PC-9 (cell line): ENCODE measurements at regions not wholly inside any gene's neighbourhood (a gene's known extent, or its start where the extent isn't known, plus 50 kb on each side); places are given as distances from the start of the nearest gene placed in this dataset.

ENCODE experiments used
- BruUV-seq: library from RNA; stranded (reverse); fragments of 400-500 nt; replicated peaks from 2 replicates; lab custom pipeline; 2021; lab: Mats Ljungman, UMichigan
- CTCF ChIA-PET: fragments of 300-600 bp; sonication (Branson Sonifier 250); formaldehyde crosslinking; loops from one replicate; lab custom pipeline; 2022; ENCODE audit warnings: antibody characterized with exemption; lab: Charles Lee
- POLR2A ChIA-PET: fragments of 300-600 bp; sonication (Branson Sonifier 250); formaldehyde crosslinking; loops from one replicate; lab custom pipeline; 2022; ENCODE audit warnings: antibody characterized with exemption; ENCODE audit not compliant: unreplicated experiment; lab: Charles Lee
- DNase-seq, 2 experiments: peaks; one replicate each; pipeline versions ENCODE4 v3.0.0 to v3.0.0-alpha.2; 2015 to 2022; ENCODE audit warnings: mixed read lengths in 1 of 2
- H2AFZ ChIP-seq: fragments of 200-600 bp; sonication (generic); 2 replicates; pipeline ENCODE4 v1.8.1; 2017; ENCODE audit warnings: antibody characterized with exemption
- H3F3A ChIP-seq: fragments of 200-600 bp; sonication (generic); 2 replicates; pipeline ENCODE4 v1.8.1; 2017; ENCODE audit warnings: antibody characterized with exemption, mild to moderate bottlenecking, low read depth; ENCODE audit not compliant: insufficient read depth
- H3K27ac ChIP-seq: fragments of 200-600 bp; sonication (generic); 2 replicates; pipeline ENCODE4 v1.6.1; 2016; ENCODE audit warnings: mixed run types
- H3K27me3 ChIP-seq: fragments of 200-600 bp; sonication (generic); 2 replicates; pipeline ENCODE4 v1.6.1; 2016; ENCODE audit warnings: low read depth, mixed run types; ENCODE audit not compliant: insufficient read depth
- H3K36me3 ChIP-seq: fragments of 200-600 bp; sonication (generic); 2 replicates; pipeline ENCODE4 v1.6.1; 2016; ENCODE audit warnings: low read depth, mixed run types
- H3K4me1 ChIP-seq: fragments of 200-600 bp; sonication (generic); replicated peaks from 2 replicates; pipeline ENCODE4 v1.6.1; 2016; ENCODE audit warnings: mixed run types; ENCODE audit not compliant: insufficient read depth
- H3K4me2 ChIP-seq: fragments of 200-600 bp; sonication (generic); 2 replicates; pipeline ENCODE4 v1.6.1; 2017; ENCODE audit warnings: mixed run types
- H3K4me3 ChIP-seq: fragments of 200-600 bp; sonication (generic); 2 replicates; pipeline ENCODE4 v1.6.1; 2016; ENCODE audit warnings: mixed run types
- H3K79me2 ChIP-seq: fragments of 200-600 bp; sonication (generic); 2 replicates; pipeline ENCODE4 v1.6.1; 2017; ENCODE audit warnings: low read depth, mixed run types
- H3K9me2 ChIP-seq: fragments of 200-600 bp; sonication (generic); 2 replicates; pipeline ENCODE4 v1.8.1; 2017; ENCODE audit warnings: mild to moderate bottlenecking; ENCODE audit not compliant: insufficient read depth
- H3K9me3 ChIP-seq: fragments of 200-600 bp; sonication (generic); 2 replicates; pipeline ENCODE4 v1.8.1; 2016; ENCODE audit warnings: low read depth; ENCODE audit not compliant: insufficient read depth
- H4K20me1 ChIP-seq: fragments of 200-600 bp; sonication (generic); 2 replicates; pipeline ENCODE4 v1.8.1; 2017; ENCODE audit not compliant: insufficient read depth
- EZH2 ChIP-seq: fragments of 200-600 bp; sonication (generic); IDR thresholded peaks from 2 replicates; pipeline ENCODE4 v1.8.0; 2017; ENCODE audit warnings: antibody characterized with exemption, low read depth
- intact Hi-C: fragments of 100-400 bp; cut with micrococcal nuclease; formaldehyde crosslinking; loops from one replicate; pipeline ENCODE4 v1.10.0; 2022; ENCODE audit not compliant: unreplicated experiment
- TF ChIP-seq, protein P1 (sequence below): fragments of 200-600 bp; sonication (generic); conservative IDR thresholded peaks from 2 replicates; pipeline ENCODE4 v1.6.1; 2017; ENCODE audit warnings: mixed run types, antibody characterized with exemption, mild to moderate bottlenecking, moderate library complexity

DNA sequence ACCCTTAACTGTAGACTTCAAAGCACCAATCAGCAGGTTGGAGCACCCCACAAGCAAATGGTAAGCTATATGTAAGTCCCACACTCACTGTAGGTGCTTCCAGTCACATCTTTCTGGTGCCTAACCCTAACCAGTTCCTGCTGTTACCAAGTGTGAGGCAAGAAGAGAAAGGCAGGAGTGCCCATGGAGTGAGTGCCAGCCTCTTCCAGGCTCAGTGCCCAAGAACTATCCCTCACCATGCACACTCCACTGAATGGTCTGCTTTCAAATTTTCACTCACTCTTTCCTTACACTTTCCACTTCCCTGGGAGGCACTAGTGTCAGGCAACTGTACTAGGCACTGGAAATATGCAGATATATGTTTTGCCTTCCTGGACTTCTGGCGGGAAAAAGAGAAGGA lies 62.2 kb upstream of the ZDHHC17 start:
- Histone ChIP-seq H3K9me2 (0 out of 2 replicates have a peak, but pooled peaks cover 3% of the 10 kb centered on the region), H3K27ac (no peak overlapping the region), H3K79me2 (no peaks in the 10 kb centered on the region), H3K4me2 (no peak overlapping the region), H3K27me3 (no peaks in the 10 kb centered on the region), H4K20me1 (no peaks in the 10 kb centered on the region), H2AFZ (no peak overlapping the region), H3K9me3 (no peaks in the 10 kb centered on the region), H3K4me3 (no peak overlapping the region), H3F3A (no peaks in the 10 kb centered on the region), H3K36me3 (no peaks in the 10 kb centered on the region), H3K4me1 (no peaks in the 10 kb centered on the region)
- ChIA-PET POLR2A (interaction anchor here (0.7 kb wide), 1 partner anchor 51 kb away, joined by 4 read pairs; no protein-coding TSS in a partner anchor), CTCF (no interaction called here)
- TF ChIP-seq EZH2: no peak
- TF ChIP-seq, protein P1, sequence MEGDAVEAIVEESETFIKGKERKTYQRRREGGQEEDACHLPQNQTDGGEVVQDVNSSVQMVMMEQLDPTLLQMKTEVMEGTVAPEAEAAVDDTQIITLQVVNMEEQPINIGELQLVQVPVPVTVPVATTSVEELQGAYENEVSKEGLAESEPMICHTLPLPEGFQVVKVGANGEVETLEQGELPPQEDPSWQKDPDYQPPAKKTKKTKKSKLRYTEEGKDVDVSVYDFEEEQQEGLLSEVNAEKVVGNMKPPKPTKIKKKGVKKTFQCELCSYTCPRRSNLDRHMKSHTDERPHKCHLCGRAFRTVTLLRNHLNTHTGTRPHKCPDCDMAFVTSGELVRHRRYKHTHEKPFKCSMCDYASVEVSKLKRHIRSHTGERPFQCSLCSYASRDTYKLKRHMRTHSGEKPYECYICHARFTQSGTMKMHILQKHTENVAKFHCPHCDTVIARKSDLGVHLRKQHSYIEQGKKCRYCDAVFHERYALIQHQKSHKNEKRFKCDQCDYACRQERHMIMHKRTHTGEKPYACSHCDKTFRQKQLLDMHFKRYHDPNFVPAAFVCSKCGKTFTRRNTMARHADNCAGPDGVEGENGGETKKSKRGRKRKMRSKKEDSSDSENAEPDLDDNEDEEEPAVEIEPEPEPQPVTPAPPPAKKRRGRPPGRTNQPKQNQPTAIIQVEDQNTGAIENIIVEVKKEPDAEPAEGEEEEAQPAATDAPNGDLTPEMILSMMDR: no peak
- DNase-seq: no peak
- intact Hi-C loops: no loop called here
- BruUV-seq: no TSS peak

DNA sequence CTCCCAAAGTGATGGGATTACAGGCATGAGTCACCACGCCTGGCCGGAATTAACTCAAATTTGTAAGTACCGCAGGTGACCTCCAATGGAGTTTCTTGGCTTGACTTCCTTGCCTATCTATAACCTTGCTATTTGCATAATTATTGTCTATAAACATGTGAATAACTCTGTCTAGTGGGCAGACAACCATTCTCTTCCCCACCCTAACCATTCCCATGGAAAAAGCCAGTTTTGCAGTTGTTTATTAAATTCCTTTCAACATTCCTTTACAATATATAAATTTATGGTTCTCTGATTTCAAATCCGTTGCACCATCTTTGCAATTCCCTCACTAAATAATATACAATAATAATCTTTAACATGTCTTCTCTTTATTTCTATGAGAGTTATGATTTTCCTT lies 61.0 kb upstream of the ZDHHC17 start:
- Histone ChIP-seq H4K20me1 (no peaks in the 10 kb centered on the region), H3K9me3 (no peaks in the 10 kb centered on the region), H3K27me3 (no peaks in the 10 kb centered on the region), H3K79me2 (no peaks in the 10 kb centered on the region), H3K9me2 (0 out of 2 replicates have a peak, but pooled peaks cover 3% of the 10 kb centered on the region), H3K4me2 (no peak overlapping the region), H3K36me3 (no peaks in the 10 kb centered on the region), H3K27ac (no peak overlapping the region), H2AFZ (no peak overlapping the region), H3K4me1 (no peaks in the 10 kb centered on the region), H3F3A (no peaks in the 10 kb centered on the region), H3K4me3 (no peak overlapping the region)
- ChIA-PET CTCF (no interaction called here), POLR2A (no interaction called here)
- intact Hi-C loops: no loop called here
- no TSS peak for BruUV-seq
- DNase-seq: no peak
- no peak for TF ChIP-seq EZH2
- TF ChIP-seq, protein P1: no peak

GRCh38 chr12:76704693-76705092 lies 59.2 kb upstream of the ZDHHC17 start:
- H3K4me1 ChIP-seq: no peaks in the 10 kb centered on the region
- no peaks in the 10 kb centered on the region for H4K20me1 ChIP-seq
- H3K4me2 ChIP-seq: no peak overlapping the region
- H3K79me2 ChIP-seq: no peaks in the 10 kb centered on the region
- H3F3A ChIP-seq: no peaks in the 10 kb centered on the region
- H3K27ac ChIP-seq: no peak overlapping the region
- intact Hi-C loops: no loop called here
- no peak overlapping the region for H3K4me3 ChIP-seq
- no peaks in the 10 kb centered on the region for H3K36me3 ChIP-seq
- H3K9me3 ChIP-seq: no peaks in the 10 kb centered on the region
- TF ChIP-seq, protein P1: no peak
- no peak for TF ChIP-seq EZH2
- 0 out of 2 replicates have a peak, but pooled peaks cover 3% of the 10 kb centered on the region for H3K9me2 ChIP-seq
- no TSS peak for BruUV-seq
- H2AFZ ChIP-seq: no peak overlapping the region
- POLR2A ChIA-PET: no interaction called here
- CTCF ChIA-PET: no interaction called here
- no peaks in the 10 kb centered on the region for H3K27me3 ChIP-seq
- DNase-seq: no peak
